HS-27A (cell line): ENCODE measurements at regions not wholly inside any gene's neighbourhood (a gene's known extent, or its start where the extent isn't known, plus 50 kb on each side); places are given as distances from the start of the nearest gene placed in this dataset.
"Not testable (repeated sequence)": the region's sequence is repeated elsewhere in the genome, so short reads cannot be mapped to it uniquely, and the experiment has no call there.

Source experiments
- DNase-seq: peaks from one replicate; pipeline ENCODE4 v3.0.0-alpha.2; 2012; ENCODE audit warnings: low read depth, missing footprints

GRCh38 chr1:70751676-70752287, 295.8 kb downstream of the PTGER3 start:
- DNase-seq, result not testable (repeated sequence)

- DNase-seq, result no peak
Observed at GRCh38 chr1:70754701-70755100, 292.9 kb downstream of the PTGER3 start.

GRCh38 chr1:70760154-70760553, 287.5 kb downstream of the PTGER3 start:
- DNase-seq, result no peak

GRCh38 chr1:70762386-70762785, 285.2 kb downstream of the PTGER3 start:
- no peak for DNase-seq

GRCh38 chr1:70764747-70765146, 282.9 kb downstream of the PTGER3 start:
- no peak for DNase-seq

GRCh38 chr1:70767377-70767776, 280.2 kb downstream of the PTGER3 start:
- DNase-seq, result no peak

DNA sequence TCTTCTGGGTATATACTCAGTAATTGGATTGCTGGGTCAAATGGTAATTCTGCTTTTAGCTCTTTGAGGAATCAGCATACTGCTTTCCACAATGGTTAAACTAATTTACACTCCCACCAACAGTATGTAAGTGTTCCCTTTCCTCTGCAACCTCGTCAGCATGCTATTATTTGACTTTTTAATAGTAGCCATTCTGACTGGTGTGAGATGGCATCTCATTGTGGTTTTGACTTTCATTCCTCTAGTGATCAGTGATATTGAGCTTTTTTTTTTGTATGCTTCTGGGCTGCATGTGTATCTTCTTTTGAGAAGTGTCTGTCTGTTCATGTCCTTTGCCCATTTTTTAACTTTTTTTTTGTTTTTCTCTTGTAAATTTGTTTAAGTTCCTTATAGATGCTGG, 279.4 kb downstream of the PTGER3 start:
- DNase-seq, result no peak

DNA sequence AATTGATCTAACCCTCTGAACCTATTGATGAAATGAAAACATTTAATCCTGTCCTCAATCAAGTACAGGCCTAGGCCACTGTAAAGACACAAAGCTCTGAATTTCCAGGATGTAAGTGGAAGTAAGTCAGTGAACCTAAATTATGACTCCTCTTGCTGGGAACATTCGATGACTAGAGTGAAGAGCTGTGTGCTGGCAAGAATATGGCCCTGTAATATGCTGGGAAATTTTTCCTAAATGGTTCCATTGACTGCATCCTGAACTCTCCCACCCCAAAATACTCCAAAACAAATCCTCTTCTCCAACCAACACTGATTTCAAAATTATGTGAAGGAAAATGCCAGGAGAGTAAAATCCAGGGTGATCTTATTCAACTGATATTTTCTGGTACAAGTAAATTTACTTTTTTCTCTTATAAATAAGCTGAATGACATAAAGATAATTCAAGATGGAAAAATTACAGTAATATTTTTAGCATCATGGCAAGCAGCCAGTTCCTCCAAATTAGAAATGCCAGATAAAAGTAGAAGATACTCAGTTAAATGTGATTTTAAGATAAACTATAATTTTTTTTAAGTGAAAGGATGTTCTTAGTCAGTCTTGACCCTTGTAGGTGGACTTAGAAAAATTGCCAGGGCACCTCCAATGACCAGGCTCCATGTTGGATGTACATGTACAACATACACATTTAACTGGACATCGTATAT, 269.4 kb downstream of the PTGER3 start:
- DNase-seq, result no peak

DNA sequence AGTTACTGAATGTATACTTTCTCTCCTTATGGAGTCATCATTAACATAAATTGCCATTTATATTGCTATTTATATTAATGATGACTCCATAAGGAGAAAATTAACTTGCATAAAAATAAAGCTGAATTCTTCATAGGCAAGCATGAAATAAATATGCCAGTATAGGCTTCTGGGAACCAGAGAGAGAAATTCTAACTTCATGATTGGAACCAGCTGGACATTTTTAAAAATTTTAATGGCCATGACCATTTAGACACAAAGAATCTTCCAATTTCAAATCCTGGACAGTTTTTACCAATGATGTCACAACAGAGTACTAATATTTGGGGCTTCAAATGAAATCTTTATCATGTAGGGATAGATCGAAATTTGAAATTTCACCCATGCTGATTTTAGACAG, 268.7 kb downstream of the PTGER3 start:
- DNase-seq, result no peak

DNA sequence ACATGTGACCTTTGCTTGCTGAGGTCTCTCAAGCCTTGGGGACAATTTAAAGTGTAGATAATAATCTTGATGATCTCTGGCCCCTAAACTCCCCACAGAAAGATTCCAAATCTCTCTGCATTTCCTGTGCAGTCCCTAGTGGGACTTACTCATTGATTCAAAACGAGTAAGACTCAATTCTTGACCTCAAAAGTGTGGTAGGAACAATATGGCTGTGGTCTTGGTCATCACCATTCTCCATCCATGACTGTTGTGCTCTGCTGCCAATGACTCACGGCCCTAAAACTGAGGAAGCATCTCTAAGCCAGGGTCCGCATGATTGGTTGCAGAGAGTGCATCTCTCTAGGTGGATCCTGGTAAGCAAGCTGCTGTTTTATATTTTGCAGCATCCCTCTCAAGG, 268.0 kb downstream of the PTGER3 start:
- DNase-seq, result peak; percentile 22

GRCh38 chr1:70785287-70785686, 262.3 kb downstream of the PTGER3 start:
- no peak for DNase-seq

DNA sequence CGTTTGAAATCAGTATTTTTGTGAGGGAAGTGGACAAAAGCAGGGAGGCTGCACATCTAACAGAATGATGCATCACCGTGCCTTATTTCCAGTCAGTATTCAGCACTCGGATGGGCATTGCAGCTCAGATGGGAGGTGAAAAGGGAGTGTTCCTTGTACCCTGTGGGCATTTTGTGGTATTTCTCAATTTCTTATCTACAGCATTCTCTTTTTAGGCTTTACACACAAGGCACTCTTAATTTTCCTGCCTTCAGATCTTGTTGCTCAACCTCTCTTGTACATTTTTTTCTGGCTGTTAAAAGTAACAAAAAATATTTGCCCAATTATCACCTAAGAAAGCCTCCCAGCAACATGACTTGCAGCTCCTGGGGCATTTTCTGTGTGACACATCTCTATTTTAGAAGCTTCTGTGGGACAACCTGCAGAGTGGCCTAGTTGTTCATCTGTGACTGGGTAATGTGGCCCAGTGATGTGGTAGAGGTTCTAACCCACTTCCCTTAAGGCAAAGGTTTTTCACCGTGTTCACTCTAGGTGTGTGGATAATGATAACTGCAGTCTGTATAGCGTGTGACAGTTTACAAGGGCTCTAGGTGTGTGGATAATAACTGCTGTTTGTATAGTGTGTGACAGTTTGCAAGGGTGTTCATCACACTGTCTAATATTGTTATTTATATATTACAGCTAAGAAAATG, 257.2 kb downstream of the PTGER3 start:
- no peak for DNase-seq

- DNase-seq, result not testable (repeated sequence)
Observed at GRCh38 chr1:70795064-70795463, 252.6 kb downstream of the PTGER3 start.

DNA sequence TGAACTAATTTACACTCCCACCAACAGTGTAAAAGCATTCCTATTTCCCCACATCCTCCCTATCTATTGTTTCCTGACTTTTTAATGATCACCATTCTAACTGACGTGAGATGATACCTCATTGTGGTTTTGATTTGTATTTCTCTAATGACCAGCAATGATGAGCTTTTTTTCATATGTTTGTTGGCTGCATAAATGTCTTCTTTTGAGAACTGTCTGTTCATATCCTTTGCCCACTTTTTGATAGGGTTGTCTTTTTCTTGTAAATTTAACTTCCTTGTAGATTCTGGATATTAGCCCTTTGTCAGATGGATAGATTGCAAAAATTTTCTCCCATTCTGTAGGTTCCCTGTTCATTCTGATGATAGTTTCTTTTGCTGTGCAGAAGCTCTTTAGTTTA, 251.3 kb downstream of the PTGER3 start:
- DNase-seq, result not testable (repeated sequence)

GRCh38 chr1:70802625-70803024, 245.0 kb downstream of the PTGER3 start:
- DNase-seq, result not testable (repeated sequence)

- no peak for DNase-seq
Observed at GRCh38 chr1:70805641-70806040, 242.0 kb downstream of the PTGER3 start.

GRCh38 chr1:70807088-70807664, 240.4 kb downstream of the PTGER3 start:
- no peak for DNase-seq

- DNase-seq, result no peak
Observed at GRCh38 chr1:70809069-70809468, 238.5 kb downstream of the PTGER3 start.

GRCh38 chr1:70811815-70812214, 235.8 kb downstream of the PTGER3 start:
- no peak for DNase-seq

DNA sequence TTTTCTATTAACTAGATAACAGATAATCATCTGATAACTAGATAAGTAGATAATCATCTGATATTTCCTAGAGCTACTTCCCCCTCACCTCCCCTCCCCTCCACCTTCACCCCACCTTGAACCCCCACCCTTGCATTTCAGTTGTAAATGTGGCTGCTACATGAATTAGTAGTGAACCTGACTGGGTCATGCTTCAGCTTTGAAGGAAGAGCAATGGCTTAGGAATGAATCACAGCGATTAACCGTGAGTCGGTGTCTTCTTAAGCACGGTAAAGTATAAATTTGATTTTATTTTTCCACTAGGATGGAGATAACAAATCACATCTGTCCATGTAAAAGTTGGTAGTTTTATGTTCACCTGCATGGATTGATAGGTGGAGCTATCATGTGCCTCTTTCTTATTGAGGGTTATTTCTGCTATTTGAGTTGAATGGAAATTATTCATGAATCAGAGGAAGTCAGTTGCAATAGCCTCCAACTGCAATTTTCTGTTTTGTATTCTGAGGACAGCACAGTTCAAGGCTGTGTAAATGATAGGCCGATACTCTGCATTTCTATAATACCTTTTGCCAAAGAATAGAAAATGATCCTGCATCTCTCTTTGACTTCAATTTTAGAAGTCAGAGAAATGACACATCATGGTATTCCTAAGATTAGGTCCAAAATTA, 235.0 kb downstream of the PTGER3 start:
- DNase-seq, result no peak

- no peak for DNase-seq
Observed at GRCh38 chr1:70818401-70818800, 229.2 kb downstream of the PTGER3 start.

DNA sequence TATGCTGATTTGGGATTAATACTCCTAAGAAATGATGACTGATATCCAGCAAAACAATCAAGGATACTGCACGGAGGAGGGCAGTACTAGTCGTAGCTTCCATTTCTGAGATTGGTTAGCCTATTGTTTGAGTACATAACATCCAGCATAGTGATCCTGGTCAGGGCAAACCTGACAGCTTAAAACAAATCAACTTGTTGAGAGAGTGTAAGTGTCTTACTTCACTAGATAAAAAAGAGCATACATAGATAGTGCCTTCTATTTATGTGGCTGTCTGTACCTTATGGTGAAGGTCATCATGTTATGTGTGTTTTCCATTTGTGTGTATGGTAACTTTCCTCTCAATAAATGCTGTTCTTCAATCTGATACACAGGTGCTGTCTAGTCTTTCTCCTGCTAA, 228.4 kb downstream of the PTGER3 start:
- no peak for DNase-seq
